ENCODE measurements at regions not wholly inside any gene's neighbourhood (a gene's known extent, or its start where the extent isn't known, plus 50 kb on each side); places are given as distances from the start of the nearest gene placed in this dataset.

GRCh38 chr14:43483415-43483814 is 1023.7 kb downstream of the FSCB start:
- no peaks in the 10 kb centered on the region for H3K4me1 ChIP-seq
- H3K27me3 ChIP-seq = no peaks in the 10 kb centered on the region
- TF ChIP-seq CTCF (IDR thresholded peaks at IDR 0.05) = no peak
- no peak for TF ChIP-seq EP300 (IDR thresholded peaks at IDR 0.05)
- TF ChIP-seq POLR2AphosphoS5 (IDR thresholded peaks at IDR 0.05) = no peak
- TF ChIP-seq POLR2A (IDR thresholded peaks at IDR 0.05) = no peak
- no peak for ATAC-seq
- no peak overlapping the region for H3K27ac ChIP-seq
- H3K4me3 ChIP-seq = no peak overlapping the region
- H3K9me3 ChIP-seq = no peaks in the 10 kb centered on the region
- H3K36me3 ChIP-seq = no peaks in the 10 kb centered on the region
- 35 to 53% methylated on average over 3 of the region's 3 CpGs for WGBS, 2 donors (ENCODE audit: low coverage in 1 of 2)

GRCh38 chr14:43481864-43482263 is 1025.2 kb downstream of the FSCB start:
- ATAC-seq = no peak
- Histone ChIP-seq H3K27me3 (no peaks in the 10 kb centered on the region), H3K36me3 (no peaks in the 10 kb centered on the region), H3K4me1 (no peaks in the 10 kb centered on the region), H3K9me3 (no peaks in the 10 kb centered on the region), H3K27ac (no peak overlapping the region), H3K4me3 (no peak overlapping the region)
- WGBS, 2 donors (ENCODE audit: low coverage in 1 of 2) = 94 to 95% methylated on average over 2 of the region's 2 CpGs
- TF ChIP-seq EP300 (IDR thresholded peaks at IDR 0.05) (no peak), CTCF (IDR thresholded peaks at IDR 0.05) (no peak), POLR2A (IDR thresholded peaks at IDR 0.05) (no peak), POLR2AphosphoS5 (IDR thresholded peaks at IDR 0.05) (no peak)

- no peak overlapping the region for H3K27ac ChIP-seq
- no peak for TF ChIP-seq POLR2A (IDR thresholded peaks at IDR 0.05)
- no peak for TF ChIP-seq POLR2AphosphoS5 (IDR thresholded peaks at IDR 0.05)
- TF ChIP-seq CTCF (IDR thresholded peaks at IDR 0.05) = no peak
- no peak for TF ChIP-seq EP300 (IDR thresholded peaks at IDR 0.05)
- H3K27me3 ChIP-seq = no peaks in the 10 kb centered on the region
- H3K4me3 ChIP-seq = no peak overlapping the region
- no peaks in the 10 kb centered on the region for H3K9me3 ChIP-seq
- WGBS, 2 donors (ENCODE audit: low coverage in 1 of 2) = 89 to 100% methylated on average over 1 of the region's 1 CpG
- no peak for ATAC-seq
- no peaks in the 10 kb centered on the region for H3K4me1 ChIP-seq
- no peaks in the 10 kb centered on the region for H3K36me3 ChIP-seq
These were observed 1026.1 kb downstream of the FSCB start for GRCh38 chr14:43480976-43481375.

GRCh38 chr14:43479596-43480195 is 1027.4 kb downstream of the FSCB start:
- no peak for ATAC-seq
- Histone ChIP-seq H3K9me3 (no peaks in the 10 kb centered on the region), H3K27ac (no peak overlapping the region), H3K4me3 (no peak overlapping the region), H3K36me3 (no peaks in the 10 kb centered on the region), H3K27me3 (no peaks in the 10 kb centered on the region), H3K4me1 (no peaks in the 10 kb centered on the region)
- WGBS, 2 donors (ENCODE audit: low coverage in 1 of 2) = 33 to 52% methylated on average over 2 of the region's 2 CpGs
- TF ChIP-seq CTCF (IDR thresholded peaks at IDR 0.05) = no peak
- TF ChIP-seq POLR2A (IDR thresholded peaks at IDR 0.05) = no peak
- TF ChIP-seq POLR2AphosphoS5 (IDR thresholded peaks at IDR 0.05) = no peak
- TF ChIP-seq EP300 (IDR thresholded peaks at IDR 0.05) = no peak

- Histone ChIP-seq H3K4me3 (no peak overlapping the region), H3K27me3 (no peaks in the 10 kb centered on the region), H3K36me3 (no peaks in the 10 kb centered on the region), H3K9me3 (no peaks in the 10 kb centered on the region), H3K4me1 (no peaks in the 10 kb centered on the region), H3K27ac (no peak overlapping the region)
- ATAC-seq = no peak
- TF ChIP-seq CTCF (IDR thresholded peaks at IDR 0.05) = no peak
- TF ChIP-seq POLR2AphosphoS5 (IDR thresholded peaks at IDR 0.05) = no peak
- TF ChIP-seq EP300 (IDR thresholded peaks at IDR 0.05) = no peak
- TF ChIP-seq POLR2A (IDR thresholded peaks at IDR 0.05) = no peak
- WGBS, 2 donors (ENCODE audit: low coverage in 1 of 2) = 79 to 95% methylated on average over 2 of the region's 2 CpGs
These were observed 1030.3 kb downstream of the FSCB start for GRCh38 chr14:43476822-43477221.

All from gastroesophageal sphincter (tissue), 4 donors.